D721Med (cell line): ENCODE measurements at regions not wholly inside any gene's neighbourhood (a gene's known extent, or its start where the extent isn't known, plus 50 kb on each side); places are given as distances from the start of the nearest gene placed in this dataset.

ENCODE experiments used
- DNase-seq: peaks from one replicate; pipeline ENCODE4 v3.0.0; 2011; ENCODE audit warnings: low spot score; ENCODE audit not compliant: insufficient read length
- FAIRE-seq: peaks from 2 replicates; lab custom pipeline; 2011; peaks lifted over from hg19 to GRCh38; lab: Jason Lieb, UNC
- CTCF ChIP-seq: IDR thresholded peaks from 2 replicates; pipeline ENCODE4 v1.5.1; 2012; ENCODE audit warnings: mild to moderate bottlenecking, control low read depth; ENCODE audit not compliant: insufficient read depth; ENCODE audit errors: missing control alignments

DNA sequence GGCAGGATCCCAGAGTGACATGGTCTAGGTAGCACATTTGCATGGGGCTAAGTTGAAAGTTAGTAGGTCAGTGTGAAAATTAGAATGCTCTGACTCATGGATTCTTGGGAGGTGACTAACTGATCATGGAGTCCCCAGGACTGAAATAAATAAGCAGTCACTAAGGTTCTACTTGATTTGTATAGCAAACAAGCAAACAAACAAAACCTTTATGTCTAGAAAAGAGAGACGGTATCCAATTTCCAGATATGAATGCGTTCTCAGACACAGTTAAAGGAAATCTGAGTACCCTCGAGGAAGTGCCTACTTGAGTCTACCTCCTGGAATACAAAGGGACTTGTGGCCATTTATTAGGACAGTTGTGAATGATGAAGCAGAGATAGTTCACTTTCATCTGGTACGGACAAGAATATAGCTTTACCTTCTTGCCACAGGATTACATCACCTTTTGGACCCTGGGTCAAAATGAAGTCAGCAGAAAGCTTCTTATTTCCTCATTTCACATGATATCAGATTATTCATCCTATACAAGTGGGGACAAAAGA lies 54.3 kb upstream of the AGPS start:
- FAIRE-seq (no peak), DNase-seq (no peak)
- TF ChIP-seq CTCF = no peak

- DNase-seq = no peak
- FAIRE-seq = no peak
- TF ChIP-seq CTCF = no peak
These were observed 52.4 kb upstream of the AGPS start for GRCh38 chr2:177340158-177340557.

DNA sequence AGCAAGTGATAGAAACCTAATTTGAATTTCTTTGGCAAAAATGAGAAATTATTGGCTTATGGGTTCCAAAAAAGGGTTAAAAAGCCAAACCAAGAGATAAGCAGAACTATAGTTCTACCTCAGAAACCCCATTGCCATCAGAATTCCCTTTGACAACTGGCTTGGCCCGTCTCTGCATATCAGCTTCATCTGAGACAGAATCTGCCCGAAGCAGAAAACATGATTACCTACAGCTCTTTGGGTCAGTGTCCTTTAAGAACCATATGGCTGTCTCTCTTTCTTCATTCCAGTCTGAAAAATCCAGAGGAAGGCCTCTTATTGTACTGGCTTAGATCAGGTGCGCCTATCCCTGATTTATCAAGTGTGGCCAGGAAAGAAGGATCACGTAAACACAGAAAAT lies 49.8 kb upstream of the AGPS start:
- DNase-seq (no peak), FAIRE-seq (no peak)
- no peak for TF ChIP-seq CTCF
